Lower leg skin (tissue), 4 donors: ENCODE measurements at regions not wholly inside any gene's neighbourhood (a gene's known extent, or its start where the extent isn't known, plus 50 kb on each side); places are given as distances from the start of the nearest gene placed in this dataset.

Source experiments
- DNase-seq, 2 donors: peaks; one replicate each; pipeline ENCODE4 v3.0.0-alpha.2; 2019; ENCODE audit warnings: low spot score in 2 of 2
- H3K4me3 ChIP-seq: fragments of 200-600 bp; sonication (generic); 2 replicates; pipeline ENCODE4 v1.5.1; 2017; ENCODE audit warnings: mild to moderate bottlenecking, low read depth; ENCODE audit not compliant: poor library complexity, severe bottlenecking
- CTCF ChIP-seq, 3 donors: fragments of 450-650 bp; IDR thresholded peaks; one replicate each; pipeline ENCODE4 v1.5.1; 2016; ENCODE audit warnings: antibody characterized with exemption in 3 of 3, mild to moderate bottlenecking in 3 of 3, moderate library complexity in 2 of 3
- POLR2A ChIP-seq, 2 donors: fragments of 450-650 bp; IDR thresholded peaks; one replicate each; pipeline ENCODE4 v1.6.1; 2016 to 2017; ENCODE audit warnings: antibody characterized with exemption in 2 of 2, mild to moderate bottlenecking in 1 of 2, moderate library complexity in 1 of 2
- WGBS, 2 donors: methylation state at CpG; one replicate each; pipeline ENCODE4 v1.1.5; 2018; 5-methylcytosine and 5-hydroxymethylcytosine counted together
- intact Hi-C: fragments of 100-400 bp; cut with DNase I; formaldehyde crosslinking; loops from one replicate; pipeline ENCODE4 v1.15.0; 2023; ENCODE audit warnings: low total_unique reads

GRCh38 chr3:174675406-174675805 is 183.7 kb upstream of the NAALADL2 start:
- WGBS, 2 donors: 67 to 82% methylated on average over 2 of the region's 2 CpGs
- intact Hi-C loops: no loop called here
- H3K4me3 ChIP-seq: no peak overlapping the region
- no peak for TF ChIP-seq CTCF (IDR thresholded peaks at IDR 0.05)
- TF ChIP-seq POLR2A (IDR thresholded peaks at IDR 0.05): no peak
- DNase-seq: no peak

GRCh38 chr3:174681784-174682183 is 177.3 kb upstream of the NAALADL2 start:
- intact Hi-C loops: no loop called here

GRCh38 chr3:174685796-174686195 is 173.3 kb upstream of the NAALADL2 start:
- intact Hi-C loops: no loop called here
- TF ChIP-seq CTCF (IDR thresholded peaks at IDR 0.05) (no peak), POLR2A (IDR thresholded peaks at IDR 0.05) (no peak)
- H3K4me3 ChIP-seq: no peak overlapping the region
- WGBS, 2 donors: 91 to 96% methylated on average over 4 of the region's 4 CpGs
- no peak for DNase-seq

More at GRCh38 chr3:174681784-174682183, 177.3 kb upstream of the NAALADL2 start:
- H3K4me3 ChIP-seq: no peak overlapping the region
- no peak for DNase-seq
- TF ChIP-seq POLR2A (IDR thresholded peaks at IDR 0.05) (no peak), CTCF (IDR thresholded peaks at IDR 0.05) (no peak)
- WGBS, 2 donors: 86 to 90% methylated on average over 1 of the region's 1 CpG

GRCh38 chr3:174697310-174697709 is 161.8 kb upstream of the NAALADL2 start:
- H3K4me3 ChIP-seq: no peak overlapping the region
- intact Hi-C loops: no loop called here
- TF ChIP-seq CTCF (IDR thresholded peaks at IDR 0.05): no peak
- no peak for TF ChIP-seq POLR2A (IDR thresholded peaks at IDR 0.05)
- WGBS, 2 donors: 70 to 84% methylated on average over 1 of the region's 1 CpG
- no peak for DNase-seq

GRCh38 chr3:174700736-174701135 is 158.4 kb upstream of the NAALADL2 start:
- intact Hi-C loops: no loop called here
- H3K4me3 ChIP-seq: no peak overlapping the region
- no peak for TF ChIP-seq POLR2A (IDR thresholded peaks at IDR 0.05)
- DNase-seq: no peak

GRCh38 chr3:174710612-174711011 is 148.5 kb upstream of the NAALADL2 start:
- TF ChIP-seq CTCF (IDR thresholded peaks at IDR 0.05): no peak
- no peak for TF ChIP-seq POLR2A (IDR thresholded peaks at IDR 0.05)
- intact Hi-C loops: no loop called here
- WGBS, 2 donors: 58 to 81% methylated on average over 2 of the region's 2 CpGs
- no peak overlapping the region for H3K4me3 ChIP-seq
- DNase-seq: no peak
